ENCODE measurements at regions not wholly inside any gene's neighbourhood (a gene's known extent, or its start where the extent isn't known, plus 50 kb on each side); places are given as distances from the start of the nearest gene placed in this dataset.

- ChIA-PET POLR2A (no interaction called here), CTCF (no interaction called here)
- TF ChIP-seq CTCF (IDR thresholded peaks at IDR 0.05; ENCODE audit: control extremely low read depth, extremely low read depth, low read depth, missing control alignments) = no peak
- DNase-seq (ENCODE audit: extremely low spot score) = no peak
Measured at GRCh38 chr6:19643713-19644112, 193.5 kb upstream of the ID4 start.

- ChIA-PET CTCF (interaction anchor here (1.5 kb wide), 1 partner anchor 23 kb away, joined by 5 read pairs; no protein-coding TSS in a partner anchor), POLR2A (no interaction called here)
- DNase-seq (ENCODE audit: extremely low spot score) = no peak
- no peak for TF ChIP-seq CTCF (IDR thresholded peaks at IDR 0.05; ENCODE audit: control extremely low read depth, extremely low read depth, low read depth, missing control alignments)
Measured at GRCh38 chr6:19655744-19656143, 181.4 kb upstream of the ID4 start.

GRCh38 chr6:19660123-19660910 is 176.9 kb upstream of the ID4 start:
- no peak for DNase-seq (ENCODE audit: extremely low spot score)
- POLR2A ChIA-PET = no interaction called here
- CTCF ChIA-PET = interaction anchor here (0.8 to 1.1 kb wide), 2 partner anchors 10 to 20 kb away, joined by 3 read pairs; no protein-coding TSS in a partner anchor
- TF ChIP-seq CTCF (IDR thresholded peaks at IDR 0.05; ENCODE audit: control extremely low read depth, extremely low read depth, low read depth, missing control alignments) = no peak

GRCh38 chr6:19662911-19663310 is 174.3 kb upstream of the ID4 start:
- POLR2A ChIA-PET = no interaction called here
- CTCF ChIA-PET = interaction anchor here (0.6 kb wide), 1 partner anchor 648 kb away, joined by 3 read pairs; no protein-coding TSS in a partner anchor

GRCh38 chr6:19663479-19663878 is 173.7 kb upstream of the ID4 start:
- ChIA-PET POLR2A (no interaction called here), CTCF (no interaction called here)
- no peak for DNase-seq (ENCODE audit: extremely low spot score)
- TF ChIP-seq CTCF (IDR thresholded peaks at IDR 0.05; ENCODE audit: control extremely low read depth, extremely low read depth, low read depth, missing control alignments) = no peak

More at GRCh38 chr6:19662911-19663310, 174.3 kb upstream of the ID4 start:
- DNase-seq (ENCODE audit: extremely low spot score) = no peak
- no peak for TF ChIP-seq CTCF (IDR thresholded peaks at IDR 0.05; ENCODE audit: control extremely low read depth, extremely low read depth, low read depth, missing control alignments)

GRCh38 chr6:19664050-19664449 is 173.1 kb upstream of the ID4 start:
- ChIA-PET POLR2A (no interaction called here), CTCF (no interaction called here)
- TF ChIP-seq CTCF (IDR thresholded peaks at IDR 0.05; ENCODE audit: control extremely low read depth, extremely low read depth, low read depth, missing control alignments) = no peak
- DNase-seq (ENCODE audit: extremely low spot score) = no peak
